ENCODE measurements at regions not wholly inside any gene's neighbourhood (a gene's known extent, or its start where the extent isn't known, plus 50 kb on each side); places are given as distances from the start of the nearest gene placed in this dataset.

DNA sequence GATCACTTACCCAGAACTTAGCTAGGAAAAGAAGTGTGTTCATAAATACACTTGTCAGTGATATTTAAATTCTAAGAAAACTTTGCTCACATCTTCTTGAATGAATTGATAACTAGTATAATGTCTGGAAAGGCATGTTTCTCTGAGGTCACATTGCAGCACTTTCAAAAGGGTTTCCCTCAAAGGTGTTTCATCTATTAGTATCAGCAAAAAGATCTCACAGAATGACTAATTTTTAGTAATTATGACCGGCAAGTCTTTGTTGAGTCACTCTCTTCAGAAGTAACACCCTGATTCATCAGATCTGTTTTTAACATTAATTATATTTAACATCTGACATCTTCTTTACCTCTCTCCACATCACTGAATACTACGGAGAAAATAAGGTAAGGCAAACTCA, 222.3 kb downstream of the IKZF2 start (continued):
- no peak for TF ChIP-seq ZBTB11 (CRISPR knock-in tag; IDR thresholded peaks at IDR 0.05)
- no peak for TF ChIP-seq IKZF1 (conservative IDR thresholded peaks at IDR 0.05)
- TF ChIP-seq NKRF (conservative IDR thresholded peaks at IDR 0.05): no peak
- TF ChIP-seq ZNF384 (IDR thresholded peaks at IDR 0.05; ENCODE audit: borderline replicate concordance, low read depth, low read length): no peak
- TF ChIP-seq, protein P1, sequence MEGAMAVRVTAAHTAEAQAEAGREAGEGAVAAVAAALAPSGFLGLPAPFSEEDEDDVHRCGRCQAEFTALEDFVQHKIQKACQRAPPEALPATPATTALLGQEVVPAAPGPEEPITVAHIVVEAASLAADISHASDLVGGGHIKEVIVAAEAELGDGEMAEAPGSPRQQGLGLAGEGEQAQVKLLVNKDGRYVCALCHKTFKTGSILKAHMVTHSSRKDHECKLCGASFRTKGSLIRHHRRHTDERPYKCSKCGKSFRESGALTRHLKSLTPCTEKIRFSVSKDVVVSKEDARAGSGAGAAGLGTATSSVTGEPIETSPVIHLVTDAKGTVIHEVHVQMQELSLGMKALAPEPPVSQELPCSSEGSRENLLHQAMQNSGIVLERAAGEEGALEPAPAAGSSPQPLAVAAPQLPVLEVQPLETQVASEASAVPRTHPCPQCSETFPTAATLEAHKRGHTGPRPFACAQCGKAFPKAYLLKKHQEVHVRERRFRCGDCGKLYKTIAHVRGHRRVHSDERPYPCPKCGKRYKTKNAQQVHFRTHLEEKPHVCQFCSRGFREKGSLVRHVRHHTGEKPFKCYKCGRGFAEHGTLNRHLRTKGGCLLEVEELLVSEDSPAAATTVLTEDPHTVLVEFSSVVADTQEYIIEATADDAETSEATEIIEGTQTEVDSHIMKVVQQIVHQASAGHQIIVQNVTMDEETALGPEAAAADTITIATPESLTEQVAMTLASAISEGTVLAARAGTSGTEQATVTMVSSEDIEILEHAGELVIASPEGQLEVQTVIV (IDR thresholded peaks at IDR 0.05; ENCODE audit: borderline replicate concordance, partially characterized antibody): no peak
- no peak for TF ChIP-seq CHD1 (IDR thresholded peaks at IDR 0.05; ENCODE audit: low read depth, low read length)

Data from GM12878 (cell line).